Parathyroid adenoma (tissue), 2 donors: ENCODE measurements at regions not wholly inside any gene's neighbourhood (a gene's known extent, or its start where the extent isn't known, plus 50 kb on each side); places are given as distances from the start of the nearest gene placed in this dataset.

Experiments
- H2AFZ ChIP-seq: fragments of 300-600 bp; sonication (generic); one replicate; pipeline ENCODE4 v1.7.0; 2017; ENCODE audit warnings: antibody characterized with exemption, mild to moderate bottlenecking
- H3K27ac ChIP-seq: fragments of 300-600 bp; sonication (generic); one replicate; pipeline ENCODE4 v1.7.0; 2017
- H3K27me3 ChIP-seq: fragments of 300-600 bp; sonication (generic); one replicate; pipeline ENCODE4 v1.7.0; 2017; ENCODE audit warnings: low read length; ENCODE audit not compliant: control insufficient read depth, insufficient read depth
- H3K36me3 ChIP-seq: fragments of 300-600 bp; sonication (generic); one replicate; pipeline ENCODE4 v1.7.0; 2017; ENCODE audit warnings: low read length; ENCODE audit not compliant: control insufficient read depth, insufficient read depth
- H3K4me1 ChIP-seq: fragments of 300-600 bp; sonication (generic); one replicate; pipeline ENCODE4 v1.7.0; 2017; ENCODE audit warnings: control low read depth
- H3K4me2 ChIP-seq: fragments of 300-600 bp; sonication (generic); one replicate; pipeline ENCODE4 v1.7.0; 2017; ENCODE audit warnings: low read length
- H3K4me3 ChIP-seq: fragments of 300-600 bp; sonication (generic); one replicate; pipeline ENCODE4 v1.7.0; 2017; ENCODE audit warnings: low read depth, low read length
- H3K79me2 ChIP-seq: fragments of 300-600 bp; sonication (generic); one replicate; pipeline ENCODE4 v1.7.0; 2017; ENCODE audit warnings: control low read depth
- H3K9ac ChIP-seq: fragments of 300-600 bp; sonication (generic); one replicate; pipeline ENCODE4 v1.7.0; 2017; ENCODE audit warnings: mild to moderate bottlenecking
- H3K9me3 ChIP-seq: fragments of 300-600 bp; sonication (generic); one replicate; pipeline ENCODE4 v1.7.0; 2017; ENCODE audit warnings: low read length; ENCODE audit not compliant: control insufficient read depth
- TF ChIP-seq, protein P1 (sequence below): fragments of 300-600 bp; sonication (generic); IDR thresholded peaks from one replicate; pipeline ENCODE4 v1.7.0; 2017; ENCODE audit warnings: antibody characterized with exemption, mild to moderate bottlenecking
- donor health status: primary hyperparathyroidism.

DNA sequence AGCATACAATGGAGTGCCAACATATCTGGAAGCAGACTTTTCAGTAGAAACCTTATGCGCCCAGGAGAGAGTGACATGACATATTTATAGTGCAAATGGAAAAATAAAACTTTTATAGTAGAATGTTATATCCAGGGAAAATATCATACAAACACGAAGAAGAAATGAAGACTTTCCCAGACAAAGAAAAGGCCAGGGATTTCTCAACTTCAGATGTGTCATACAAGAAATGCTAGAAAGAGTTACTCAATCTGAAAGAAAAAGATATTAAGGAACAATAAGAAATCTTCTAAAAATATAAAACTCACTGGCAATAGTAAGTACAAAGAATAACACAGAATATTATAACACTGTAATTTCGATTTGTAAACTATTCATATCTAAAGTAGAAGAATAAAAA lies 1269.3 kb downstream of the GRIK2 start:
- Histone ChIP-seq H3K27me3 (no peaks in the 10 kb centered on the region), H3K4me2 (no peak overlapping the region)
- TF ChIP-seq, protein P1, sequence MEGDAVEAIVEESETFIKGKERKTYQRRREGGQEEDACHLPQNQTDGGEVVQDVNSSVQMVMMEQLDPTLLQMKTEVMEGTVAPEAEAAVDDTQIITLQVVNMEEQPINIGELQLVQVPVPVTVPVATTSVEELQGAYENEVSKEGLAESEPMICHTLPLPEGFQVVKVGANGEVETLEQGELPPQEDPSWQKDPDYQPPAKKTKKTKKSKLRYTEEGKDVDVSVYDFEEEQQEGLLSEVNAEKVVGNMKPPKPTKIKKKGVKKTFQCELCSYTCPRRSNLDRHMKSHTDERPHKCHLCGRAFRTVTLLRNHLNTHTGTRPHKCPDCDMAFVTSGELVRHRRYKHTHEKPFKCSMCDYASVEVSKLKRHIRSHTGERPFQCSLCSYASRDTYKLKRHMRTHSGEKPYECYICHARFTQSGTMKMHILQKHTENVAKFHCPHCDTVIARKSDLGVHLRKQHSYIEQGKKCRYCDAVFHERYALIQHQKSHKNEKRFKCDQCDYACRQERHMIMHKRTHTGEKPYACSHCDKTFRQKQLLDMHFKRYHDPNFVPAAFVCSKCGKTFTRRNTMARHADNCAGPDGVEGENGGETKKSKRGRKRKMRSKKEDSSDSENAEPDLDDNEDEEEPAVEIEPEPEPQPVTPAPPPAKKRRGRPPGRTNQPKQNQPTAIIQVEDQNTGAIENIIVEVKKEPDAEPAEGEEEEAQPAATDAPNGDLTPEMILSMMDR: no peak

DNA sequence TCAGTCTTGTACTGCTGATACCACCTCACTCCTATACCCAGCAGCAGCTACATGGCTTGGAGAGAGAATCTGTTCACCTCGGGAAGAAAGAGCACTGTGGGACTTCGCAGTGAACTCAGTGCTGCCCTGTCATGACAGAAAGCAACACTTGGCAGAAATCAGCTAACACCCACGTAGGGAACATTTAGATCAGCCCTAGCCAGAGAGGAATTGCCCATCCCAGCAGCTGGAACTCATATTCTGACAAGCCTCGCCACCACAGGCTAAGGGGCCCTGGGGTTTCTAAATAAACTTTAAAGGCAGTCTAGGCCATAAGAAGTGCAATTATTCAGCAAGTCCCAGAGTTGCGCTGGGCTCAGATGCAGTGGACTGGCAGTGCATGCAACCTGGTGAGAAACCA lies 1266.8 kb downstream of the GRIK2 start:
- H3K4me1 ChIP-seq: no peaks in the 10 kb centered on the region
- H3K4me3 ChIP-seq: no peak overlapping the region
- no peak overlapping the region for H3K4me2 ChIP-seq
- no peaks in the 10 kb centered on the region for H3K27me3 ChIP-seq
- no peaks in the 10 kb centered on the region for H3K36me3 ChIP-seq
- H3K9ac ChIP-seq: no peak overlapping the region
- H3K27ac ChIP-seq: no peak overlapping the region
- H2AFZ ChIP-seq: no peak overlapping the region
- H3K9me3 ChIP-seq: no peaks in the 10 kb centered on the region
- TF ChIP-seq, protein P1: no peak
- H3K79me2 ChIP-seq: no peaks in the 10 kb centered on the region

More for the DNA sequence above, 1269.3 kb downstream of the GRIK2 start:
- Histone ChIP-seq H3K79me2 (no peaks in the 10 kb centered on the region), H3K27ac (no peak overlapping the region), H3K4me1 (no peaks in the 10 kb centered on the region), H3K9me3 (no peaks in the 10 kb centered on the region), H2AFZ (no peak overlapping the region), H3K36me3 (no peaks in the 10 kb centered on the region), H3K4me3 (no peak overlapping the region), H3K9ac (no peak overlapping the region)

GRCh38 chr6:102655823-102656222 lies 1262.3 kb downstream of the GRIK2 start:
- TF ChIP-seq, protein P1: no peak

DNA sequence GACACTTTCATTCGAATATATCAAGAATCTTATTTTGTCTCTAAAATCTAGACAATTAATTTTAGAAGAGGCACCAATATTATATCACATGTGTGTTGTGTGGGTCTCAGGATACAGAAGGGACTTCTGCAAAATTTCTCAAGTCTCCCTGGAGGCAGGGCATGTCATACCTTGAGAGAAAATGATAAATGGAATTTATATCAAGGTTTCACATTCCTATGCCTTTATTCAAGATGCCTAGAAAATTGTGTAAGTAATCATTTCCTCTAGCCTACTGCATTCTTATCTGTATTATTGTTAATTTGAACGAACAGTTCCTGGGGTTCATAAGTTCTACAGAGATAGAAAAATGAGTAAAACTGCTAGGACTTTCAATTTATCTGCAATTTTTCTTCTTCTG lies 1247.9 kb downstream of the GRIK2 start:
- Histone ChIP-seq H3K4me1 (no peaks in the 10 kb centered on the region), H3K9ac (no peak overlapping the region), H3K79me2 (no peaks in the 10 kb centered on the region), H3K36me3 (no peaks in the 10 kb centered on the region), H3K9me3 (no peaks in the 10 kb centered on the region), H2AFZ (no peak overlapping the region), H3K4me2 (no peak overlapping the region), H3K27ac (no peak overlapping the region), H3K4me3 (no peak overlapping the region), H3K27me3 (no peaks in the 10 kb centered on the region)
- TF ChIP-seq, protein P1: no peak

More at GRCh38 chr6:102655823-102656222, 1262.3 kb downstream of the GRIK2 start:
- no peak overlapping the region for H3K27ac ChIP-seq
- no peaks in the 10 kb centered on the region for H3K27me3 ChIP-seq
- no peaks in the 10 kb centered on the region for H3K4me1 ChIP-seq
- H3K79me2 ChIP-seq: no peaks in the 10 kb centered on the region
- no peaks in the 10 kb centered on the region for H3K9me3 ChIP-seq
- no peaks in the 10 kb centered on the region for H3K36me3 ChIP-seq
- H3K4me2 ChIP-seq: no peak overlapping the region
- no peak overlapping the region for H3K4me3 ChIP-seq
- H3K9ac ChIP-seq: no peak overlapping the region
- H2AFZ ChIP-seq: no peak overlapping the region

DNA sequence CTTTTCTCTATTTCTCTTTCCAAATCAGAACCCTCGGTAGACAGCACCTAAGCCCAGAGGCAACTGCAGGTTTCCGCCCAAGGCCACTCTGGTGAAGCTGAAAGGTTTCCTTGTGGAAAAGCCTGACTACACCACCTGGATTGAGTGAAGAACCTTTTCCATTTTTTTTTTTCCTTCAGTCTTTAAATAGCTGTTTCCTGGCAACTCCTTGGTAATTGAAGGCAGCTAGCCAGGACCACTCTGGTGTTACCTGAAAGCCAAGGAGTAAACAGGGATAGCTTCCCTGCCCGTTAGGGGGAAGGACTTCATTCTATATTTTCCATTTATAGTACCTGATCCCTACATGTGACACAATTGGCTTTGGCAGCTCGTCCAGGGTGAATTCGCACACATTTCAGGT lies 1238.4 kb downstream of the GRIK2 start:
- H3K27me3 ChIP-seq: no peaks in the 10 kb centered on the region
- H3K27ac ChIP-seq: no peak overlapping the region
- H3K4me2 ChIP-seq: no peak overlapping the region
- H2AFZ ChIP-seq: no peak overlapping the region
- no peaks in the 10 kb centered on the region for H3K79me2 ChIP-seq
- H3K4me1 ChIP-seq: no peaks in the 10 kb centered on the region
- no peak overlapping the region for H3K4me3 ChIP-seq
- H3K9ac ChIP-seq: no peak overlapping the region
- TF ChIP-seq, protein P1: no peak
- no peaks in the 10 kb centered on the region for H3K9me3 ChIP-seq
- no peaks in the 10 kb centered on the region for H3K36me3 ChIP-seq
